OCI-LY1 (cell line): ENCODE measurements at regions not wholly inside any gene's neighbourhood (a gene's known extent, or its start where the extent isn't known, plus 50 kb on each side); places are given as distances from the start of the nearest gene placed in this dataset.

ENCODE experiments used
- EZH2 ChIP-seq: fragments of 200-600 bp; sonication (generic), shearing (Covaris generic); IDR thresholded peaks from 2 replicates; pipeline ENCODE4 v1.8.0; 2017; ENCODE audit warnings: borderline replicate concordance, mixed run types, mild to moderate bottlenecking, antibody characterized with exemption, low read length, moderate library complexity, mixed read lengths
- TF ChIP-seq, protein P1 (sequence below): fragments of 200-600 bp; sonication (generic), shearing (Covaris generic); IDR thresholded peaks from 2 replicates; pipeline ENCODE4 v1.5.1; 2017; ENCODE audit warnings: mild to moderate bottlenecking, antibody characterized with exemption, low read length, moderate library complexity, mixed read lengths

DNA sequence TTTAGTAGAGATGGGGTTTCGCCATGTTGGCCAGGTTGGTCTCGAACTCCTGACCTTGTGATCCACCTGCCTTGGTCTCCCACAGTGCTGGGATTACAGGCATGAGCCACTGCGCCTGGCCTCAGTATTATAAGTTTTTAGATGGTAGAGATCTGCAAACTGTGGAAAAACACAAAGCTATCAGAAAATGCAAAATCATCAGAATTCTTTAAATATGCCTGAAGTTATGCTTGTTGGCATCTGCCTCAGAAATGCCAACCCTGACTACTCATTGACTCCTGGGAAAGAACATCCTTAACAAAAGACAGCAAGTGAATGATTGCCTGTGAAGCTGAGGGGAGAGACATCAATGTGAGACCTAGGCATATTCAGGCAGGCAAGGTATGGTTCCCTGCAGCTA is 94.3 kb upstream of the MB21D2 start:
- TF ChIP-seq, protein P1, sequence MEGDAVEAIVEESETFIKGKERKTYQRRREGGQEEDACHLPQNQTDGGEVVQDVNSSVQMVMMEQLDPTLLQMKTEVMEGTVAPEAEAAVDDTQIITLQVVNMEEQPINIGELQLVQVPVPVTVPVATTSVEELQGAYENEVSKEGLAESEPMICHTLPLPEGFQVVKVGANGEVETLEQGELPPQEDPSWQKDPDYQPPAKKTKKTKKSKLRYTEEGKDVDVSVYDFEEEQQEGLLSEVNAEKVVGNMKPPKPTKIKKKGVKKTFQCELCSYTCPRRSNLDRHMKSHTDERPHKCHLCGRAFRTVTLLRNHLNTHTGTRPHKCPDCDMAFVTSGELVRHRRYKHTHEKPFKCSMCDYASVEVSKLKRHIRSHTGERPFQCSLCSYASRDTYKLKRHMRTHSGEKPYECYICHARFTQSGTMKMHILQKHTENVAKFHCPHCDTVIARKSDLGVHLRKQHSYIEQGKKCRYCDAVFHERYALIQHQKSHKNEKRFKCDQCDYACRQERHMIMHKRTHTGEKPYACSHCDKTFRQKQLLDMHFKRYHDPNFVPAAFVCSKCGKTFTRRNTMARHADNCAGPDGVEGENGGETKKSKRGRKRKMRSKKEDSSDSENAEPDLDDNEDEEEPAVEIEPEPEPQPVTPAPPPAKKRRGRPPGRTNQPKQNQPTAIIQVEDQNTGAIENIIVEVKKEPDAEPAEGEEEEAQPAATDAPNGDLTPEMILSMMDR: no peak
- no peak for TF ChIP-seq EZH2
